Prostate gland (tissue), 2 donors: ENCODE measurements at regions not wholly inside any gene's neighbourhood (a gene's known extent, or its start where the extent isn't known, plus 50 kb on each side); places are given as distances from the start of the nearest gene placed in this dataset.

Experiments used
- DNase-seq: peaks from one replicate; pipeline ENCODE4 v3.0.0-alpha.2; 2019; ENCODE audit warnings: low spot score
- H3K27ac ChIP-seq, 2 donors: fragments of 200-600 bp; sonication (generic); 2 replicates each; pipeline ENCODE4 v1.5.1; 2017 to 2019
- H3K27me3 ChIP-seq: fragments of 200-600 bp; sonication (generic); replicated peaks from 2 replicates; pipeline ENCODE4 v1.5.1; 2019; ENCODE audit not compliant: insufficient read depth
- H3K36me3 ChIP-seq, 2 donors: fragments of 200-600 bp; sonication (generic); 1 replicate in 1 of 2; 2 replicates in 1 of 2; pipeline versions ENCODE4 v1.5.1 to v1.8.1; 2017 to 2019
- H3K4me1 ChIP-seq: fragments of 200-600 bp; sonication (generic); replicated peaks from 2 replicates; pipeline ENCODE4 v1.5.1; 2019
- H3K4me3 ChIP-seq, 2 donors: fragments of 200-600 bp; sonication (generic); 2 replicates each; pipeline ENCODE4 v1.5.1; 2017 to 2019
- H3K9me3 ChIP-seq: fragments of 200-600 bp; sonication (generic); 2 replicates; pipeline ENCODE4 v1.5.1; 2017
- POLR2A ChIP-seq: fragments of 450-650 bp; IDR thresholded peaks from one replicate; pipeline ENCODE4 v1.6.1; 2016; ENCODE audit warnings: antibody characterized with exemption, mild to moderate bottlenecking
- POLR2AphosphoS5 ChIP-seq: sonication (generic); formaldehyde crosslinking; IDR thresholded peaks from one replicate; pipeline ENCODE4 v1.6.1; 2017; ENCODE audit warnings: antibody characterized with exemption
- WGBS: methylation state at CpG from one replicate; pipeline ENCODE4 v1.1.5; 2018; 5-methylcytosine and 5-hydroxymethylcytosine counted together
- intact Hi-C: fragments of 100-400 bp; cut with DNase I; formaldehyde crosslinking; loops from one replicate; pipeline ENCODE4 v1.14.2; 2022
- TF ChIP-seq, protein P1 (sequence below), 4 experiments: fragments of 200-600 bp in 2 of 4; fragments of 450-650 bp in 2 of 4; sonication (generic) in 2 of 4; IDR thresholded peaks; 1 replicate in 3 of 4; 2 replicates in 1 of 4; pipeline ENCODE4 v1.5.1; 2016 to 2019; ENCODE audit warnings: antibody characterized with exemption in 4 of 4, mild to moderate bottlenecking in 2 of 4, moderate library complexity in 2 of 4

DNA sequence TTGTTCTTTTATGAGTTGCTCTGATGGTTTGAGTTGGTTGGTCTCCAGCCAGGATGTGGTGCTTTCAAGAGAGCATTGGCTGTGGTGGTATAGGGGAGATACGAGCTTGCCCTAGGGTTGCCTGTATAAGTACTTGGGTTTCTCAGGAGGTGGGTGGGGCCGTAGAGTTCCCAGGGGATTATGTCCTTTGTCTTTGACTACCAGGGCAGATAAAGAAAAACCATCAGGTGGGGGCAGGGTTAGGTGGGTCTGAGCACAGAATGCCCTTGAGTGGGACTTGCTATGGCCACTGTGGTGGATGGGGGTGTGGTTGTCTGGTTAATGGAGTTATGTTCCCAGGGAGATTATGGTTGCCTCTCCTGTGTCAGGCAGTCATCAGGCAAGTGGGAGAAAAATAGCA is 247.9 kb upstream of the HAND2 start:
- H3K9me3 ChIP-seq = no peaks in the 10 kb centered on the region
- H3K4me3 ChIP-seq = no peak overlapping the region
- H3K27me3 ChIP-seq = no peaks in the 10 kb centered on the region
- no peak for TF ChIP-seq POLR2AphosphoS5
- no peak for TF ChIP-seq POLR2A
- TF ChIP-seq, protein P1, sequence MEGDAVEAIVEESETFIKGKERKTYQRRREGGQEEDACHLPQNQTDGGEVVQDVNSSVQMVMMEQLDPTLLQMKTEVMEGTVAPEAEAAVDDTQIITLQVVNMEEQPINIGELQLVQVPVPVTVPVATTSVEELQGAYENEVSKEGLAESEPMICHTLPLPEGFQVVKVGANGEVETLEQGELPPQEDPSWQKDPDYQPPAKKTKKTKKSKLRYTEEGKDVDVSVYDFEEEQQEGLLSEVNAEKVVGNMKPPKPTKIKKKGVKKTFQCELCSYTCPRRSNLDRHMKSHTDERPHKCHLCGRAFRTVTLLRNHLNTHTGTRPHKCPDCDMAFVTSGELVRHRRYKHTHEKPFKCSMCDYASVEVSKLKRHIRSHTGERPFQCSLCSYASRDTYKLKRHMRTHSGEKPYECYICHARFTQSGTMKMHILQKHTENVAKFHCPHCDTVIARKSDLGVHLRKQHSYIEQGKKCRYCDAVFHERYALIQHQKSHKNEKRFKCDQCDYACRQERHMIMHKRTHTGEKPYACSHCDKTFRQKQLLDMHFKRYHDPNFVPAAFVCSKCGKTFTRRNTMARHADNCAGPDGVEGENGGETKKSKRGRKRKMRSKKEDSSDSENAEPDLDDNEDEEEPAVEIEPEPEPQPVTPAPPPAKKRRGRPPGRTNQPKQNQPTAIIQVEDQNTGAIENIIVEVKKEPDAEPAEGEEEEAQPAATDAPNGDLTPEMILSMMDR (IDR thresholded peaks at IDR 0.05) = no peak
- no peak for DNase-seq
- WGBS = 82% methylated on average over 2 of the region's 2 CpGs
- no peaks in the 10 kb centered on the region for H3K4me1 ChIP-seq
- no peak overlapping the region for H3K27ac ChIP-seq
- intact Hi-C loops = no loop called here
- no peaks in the 10 kb centered on the region for H3K36me3 ChIP-seq

DNA sequence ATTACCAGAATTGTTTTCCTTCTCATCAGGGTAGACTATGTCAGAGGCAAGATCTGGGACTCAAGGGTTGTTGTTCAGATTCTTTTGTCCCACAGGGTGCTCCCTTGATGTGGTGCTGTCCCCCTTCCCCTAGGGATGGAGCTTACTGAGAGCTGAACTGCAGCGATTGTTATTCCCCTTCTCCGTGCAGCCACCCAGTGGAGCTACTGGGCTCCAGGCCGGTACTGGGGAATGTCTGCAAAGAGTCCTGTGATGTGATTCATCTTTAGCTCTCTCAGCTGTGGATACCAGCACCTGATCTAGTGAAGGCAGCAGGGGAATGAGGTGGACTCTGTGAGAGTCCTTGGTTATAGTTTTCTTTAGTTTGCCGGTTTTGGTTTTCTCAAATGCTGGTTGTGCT is 247.4 kb upstream of the HAND2 start:
- Histone ChIP-seq H3K27ac (no peak overlapping the region), H3K36me3 (no peaks in the 10 kb centered on the region), H3K27me3 (no peaks in the 10 kb centered on the region), H3K4me3 (no peak overlapping the region), H3K9me3 (no peaks in the 10 kb centered on the region), H3K4me1 (no peaks in the 10 kb centered on the region)
- TF ChIP-seq POLR2A = no peak
- TF ChIP-seq, protein P1 (IDR thresholded peaks at IDR 0.05) = no peak
- TF ChIP-seq POLR2AphosphoS5 = no peak
- 67% methylated on average over 4 of the region's 4 CpGs for WGBS
- intact Hi-C loops = no loop called here
- no peak for DNase-seq

DNA sequence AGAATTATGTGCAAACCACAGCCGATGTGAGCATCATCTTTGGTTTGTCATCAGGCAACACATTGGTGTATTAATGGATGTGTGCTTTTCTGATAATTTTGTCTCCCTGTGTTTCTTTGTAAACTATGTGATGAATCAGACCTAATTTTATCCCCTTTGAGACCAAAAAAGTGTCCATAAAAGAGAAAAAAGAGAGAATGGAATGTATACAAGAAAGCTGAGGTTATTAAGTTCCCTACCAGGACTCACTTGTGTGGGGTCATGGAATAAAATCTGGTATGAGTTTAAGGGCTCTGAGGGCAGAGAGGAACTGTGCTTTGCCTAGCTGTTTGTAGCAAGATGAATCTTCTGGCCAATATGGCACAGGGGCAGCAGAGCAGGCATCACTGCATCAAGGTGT is 239.5 kb upstream of the HAND2 start:
- Histone ChIP-seq H3K9me3 (no peaks in the 10 kb centered on the region), H3K4me1 (no peaks in the 10 kb centered on the region), H3K27me3 (no peaks in the 10 kb centered on the region), H3K27ac (no peak overlapping the region), H3K36me3 (no peaks in the 10 kb centered on the region), H3K4me3 (no peak overlapping the region)
- 85% methylated on average over 1 of the region's 1 CpG for WGBS
- intact Hi-C loops = no loop called here
- TF ChIP-seq POLR2A = no peak
- TF ChIP-seq POLR2AphosphoS5 = no peak
- TF ChIP-seq, protein P1 (IDR thresholded peaks at IDR 0.05) = no peak
- no peak for DNase-seq

DNA sequence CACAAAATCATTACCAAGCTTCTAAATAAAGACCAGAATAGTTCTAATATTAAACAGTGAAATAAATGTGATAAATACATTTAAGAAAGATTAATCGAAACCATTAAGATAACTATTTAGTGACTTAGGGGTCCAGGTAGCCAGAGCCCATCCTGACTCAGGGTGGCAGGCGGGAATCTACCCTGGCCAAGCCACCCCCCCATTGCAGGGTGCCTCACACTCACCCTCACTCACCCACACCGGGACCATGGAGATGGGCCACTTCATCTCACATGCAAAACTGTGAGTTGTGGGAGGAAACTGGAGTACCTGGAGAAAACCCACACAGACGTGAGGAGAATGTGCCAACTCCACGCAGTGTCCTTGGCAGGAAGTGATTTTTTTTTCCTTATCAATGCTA is 237.6 kb upstream of the HAND2 start:
- H3K36me3 ChIP-seq = no peaks in the 10 kb centered on the region
- intact Hi-C loops = no loop called here
- no peaks in the 10 kb centered on the region for H3K4me1 ChIP-seq
- DNase-seq = no peak
- 79% methylated on average over 5 of the region's 5 CpGs for WGBS
- TF ChIP-seq POLR2A (no peak), POLR2AphosphoS5 (no peak)
- TF ChIP-seq, protein P1 (IDR thresholded peaks at IDR 0.05) = no peak
- H3K27ac ChIP-seq = no peak overlapping the region
- H3K9me3 ChIP-seq = no peaks in the 10 kb centered on the region
- H3K27me3 ChIP-seq = no peaks in the 10 kb centered on the region
- H3K4me3 ChIP-seq = no peak overlapping the region

DNA sequence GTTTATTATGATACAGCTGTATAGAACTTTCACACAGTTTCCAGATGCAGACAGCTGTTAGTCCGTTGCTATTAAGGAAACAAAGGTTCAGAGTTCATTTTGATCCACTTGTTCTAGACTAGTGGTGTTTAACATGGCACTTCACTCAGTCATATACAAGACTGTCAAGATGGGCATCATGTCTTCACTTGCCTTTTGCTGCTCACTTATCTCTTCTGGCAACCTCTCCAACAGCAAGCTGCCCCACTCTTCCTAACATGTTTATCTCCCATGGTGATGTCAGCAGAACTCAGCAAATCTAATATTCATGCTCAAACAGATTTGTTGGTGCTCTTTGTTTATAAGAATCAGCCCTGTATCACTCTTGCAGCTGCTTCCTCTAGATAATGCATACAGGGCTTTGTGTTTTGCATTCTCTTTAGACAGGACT is 236.2 kb upstream of the HAND2 start:
- Histone ChIP-seq H3K4me1 (no peaks in the 10 kb centered on the region), H3K27ac (no peak overlapping the region), H3K9me3 (no peaks in the 10 kb centered on the region), H3K27me3 (no peaks in the 10 kb centered on the region), H3K36me3 (no peaks in the 10 kb centered on the region), H3K4me3 (no peak overlapping the region)
- whole genome bisulfite sequencing = 33% methylated on average over 1 of the region's 1 CpG
- intact Hi-C loops = no loop called here
- TF ChIP-seq, protein P1 (IDR thresholded peaks at IDR 0.05) = no peak
- no peak for TF ChIP-seq POLR2A
- TF ChIP-seq POLR2AphosphoS5 = no peak
- DNase-seq = no peak
